ENCODE measurements at regions not wholly inside any gene's neighbourhood (a gene's known extent, or its start where the extent isn't known, plus 50 kb on each side); places are given as distances from the start of the nearest gene placed in this dataset.

DNA sequence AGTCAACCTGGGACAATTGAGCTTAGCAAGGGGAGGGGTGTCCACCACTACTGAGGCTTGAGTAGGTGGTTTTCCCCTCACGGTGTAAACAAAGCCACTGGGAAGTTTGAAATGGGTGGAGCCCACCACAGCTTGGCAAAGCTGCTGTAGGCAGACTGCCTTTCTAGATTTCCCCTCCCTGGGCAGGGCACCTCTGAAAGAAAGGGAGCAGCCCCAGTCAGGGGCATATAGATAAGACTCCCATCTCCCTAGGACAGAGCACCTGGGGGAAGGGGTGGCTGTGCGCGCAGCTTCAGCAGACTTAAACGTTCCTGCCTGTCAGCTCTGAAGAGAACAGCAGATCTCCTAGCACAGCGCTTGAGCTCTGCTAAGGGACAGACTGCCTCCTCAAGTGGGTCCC lies 758.4 kb downstream of the LTN1 start:
- Histone ChIP-seq H3K36me3 (no peaks in the 10 kb centered on the region), H3K4me3 (no peak overlapping the region), H3K27ac (no peak overlapping the region), H3K9me3 (no peaks in the 10 kb centered on the region), H3K27me3 (no peaks in the 10 kb centered on the region), H3K4me1 (peaks cover 0 to 7% (median under 1%) of the 10 kb centered on the region in 4 donors)
- TF ChIP-seq, protein P1, sequence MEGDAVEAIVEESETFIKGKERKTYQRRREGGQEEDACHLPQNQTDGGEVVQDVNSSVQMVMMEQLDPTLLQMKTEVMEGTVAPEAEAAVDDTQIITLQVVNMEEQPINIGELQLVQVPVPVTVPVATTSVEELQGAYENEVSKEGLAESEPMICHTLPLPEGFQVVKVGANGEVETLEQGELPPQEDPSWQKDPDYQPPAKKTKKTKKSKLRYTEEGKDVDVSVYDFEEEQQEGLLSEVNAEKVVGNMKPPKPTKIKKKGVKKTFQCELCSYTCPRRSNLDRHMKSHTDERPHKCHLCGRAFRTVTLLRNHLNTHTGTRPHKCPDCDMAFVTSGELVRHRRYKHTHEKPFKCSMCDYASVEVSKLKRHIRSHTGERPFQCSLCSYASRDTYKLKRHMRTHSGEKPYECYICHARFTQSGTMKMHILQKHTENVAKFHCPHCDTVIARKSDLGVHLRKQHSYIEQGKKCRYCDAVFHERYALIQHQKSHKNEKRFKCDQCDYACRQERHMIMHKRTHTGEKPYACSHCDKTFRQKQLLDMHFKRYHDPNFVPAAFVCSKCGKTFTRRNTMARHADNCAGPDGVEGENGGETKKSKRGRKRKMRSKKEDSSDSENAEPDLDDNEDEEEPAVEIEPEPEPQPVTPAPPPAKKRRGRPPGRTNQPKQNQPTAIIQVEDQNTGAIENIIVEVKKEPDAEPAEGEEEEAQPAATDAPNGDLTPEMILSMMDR (IDR thresholded peaks at IDR 0.05): no peak
- no peak for TF ChIP-seq POLR2AphosphoS5 (IDR thresholded peaks at IDR 0.05)
- no peak for TF ChIP-seq POLR2A (IDR thresholded peaks at IDR 0.05)
- no peak for TF ChIP-seq EP300 (IDR thresholded peaks at IDR 0.05; ENCODE audit: low read depth)
- in situ Hi-C loops (cut with MboI; ENCODE audit: low pct_ligation_motif_present in 1 of 4, low pct_unique_long_range_greater_than_20kb in 1 of 4, low sequenced_read_pairs in 3 of 4): no loop called here
- DNase-seq: no peak
- 82% methylated on average over 5 of the region's 5 CpGs; no CpG with 5 or more reads in 1 of the 2 donors for WGBS, 2 donors (ENCODE audit: low coverage in 1 of 2)
- intact Hi-C loops (cut with DNase I; ENCODE audit: low total_unique reads): no loop called here

GRCh38 chr21:28233536-28234220 lies 759.0 kb downstream of the LTN1 start:
- no peak for TF ChIP-seq EP300 (IDR thresholded peaks at IDR 0.05; ENCODE audit: low read depth)
- no peak for TF ChIP-seq POLR2AphosphoS5 (IDR thresholded peaks at IDR 0.05)
- TF ChIP-seq, protein P1 (IDR thresholded peaks at IDR 0.05): no peak
- no peak for TF ChIP-seq POLR2A (IDR thresholded peaks at IDR 0.05)
- H3K4me1 ChIP-seq: peaks cover 0 to under 1% (median 0%) of the 10 kb centered on the region in 4 donors
- no peak for DNase-seq
- H3K27me3 ChIP-seq: no peaks in the 10 kb centered on the region
- H3K9me3 ChIP-seq: no peaks in the 10 kb centered on the region
- H3K36me3 ChIP-seq: no peaks in the 10 kb centered on the region
- no peak overlapping the region for H3K27ac ChIP-seq
- intact Hi-C loops (cut with DNase I; ENCODE audit: low total_unique reads) (no loop called here), in situ Hi-C loops (cut with MboI; ENCODE audit: low pct_ligation_motif_present in 1 of 4, low pct_unique_long_range_greater_than_20kb in 1 of 4, low sequenced_read_pairs in 3 of 4) (no loop called here)
- H3K4me3 ChIP-seq: no peak overlapping the region
- 77 to 83% methylated on average over 7 to 9 of the region's 9 CpGs for WGBS, 2 donors (ENCODE audit: low coverage in 1 of 2)

DNA sequence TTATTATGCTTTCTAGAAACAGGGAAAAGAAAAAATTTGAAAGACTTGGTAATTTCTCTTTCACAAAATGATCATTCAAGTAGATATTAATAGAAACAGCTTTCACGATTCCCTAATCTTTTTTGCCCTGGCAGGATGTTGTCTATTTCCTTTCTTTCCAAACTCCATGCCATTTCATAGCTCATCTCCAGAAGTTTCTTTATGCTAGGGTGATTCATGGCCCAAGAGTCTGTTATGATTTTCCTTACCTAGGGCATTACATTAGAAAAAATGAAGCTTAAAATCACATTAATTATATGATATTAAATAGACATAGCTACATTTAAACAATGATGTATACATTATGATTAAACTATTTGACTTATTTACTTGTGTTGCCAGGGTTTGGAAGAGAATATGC lies 762.1 kb downstream of the LTN1 start:
- no peaks in the 10 kb centered on the region for H3K36me3 ChIP-seq
- TF ChIP-seq POLR2AphosphoS5 (IDR thresholded peaks at IDR 0.05): no peak
- TF ChIP-seq, protein P1 (IDR thresholded peaks at IDR 0.05): no peak
- no peak for TF ChIP-seq EP300 (IDR thresholded peaks at IDR 0.05; ENCODE audit: low read depth)
- TF ChIP-seq POLR2A (IDR thresholded peaks at IDR 0.05): no peak
- intact Hi-C loops (cut with DNase I; ENCODE audit: low total_unique reads) (no loop called here), in situ Hi-C loops (cut with MboI; ENCODE audit: low pct_ligation_motif_present in 1 of 4, low pct_unique_long_range_greater_than_20kb in 1 of 4, low sequenced_read_pairs in 3 of 4) (no loop called here)
- no peak overlapping the region for H3K4me3 ChIP-seq
- WGBS, 2 donors (ENCODE audit: low coverage in 1 of 2): 51 to 61% methylated on average over 1 of the region's 1 CpG
- H3K27me3 ChIP-seq: no peaks in the 10 kb centered on the region
- no peaks in the 10 kb centered on the region for H3K4me1 ChIP-seq
- DNase-seq: no peak
- H3K9me3 ChIP-seq: no peaks in the 10 kb centered on the region
- H3K27ac ChIP-seq: no peak overlapping the region

- Histone ChIP-seq H3K4me3 (no peak overlapping the region), H3K36me3 (no peaks in the 10 kb centered on the region), H3K27ac (no peak overlapping the region), H3K9me3 (no peaks in the 10 kb centered on the region), H3K27me3 (no peaks in the 10 kb centered on the region), H3K4me1 (no peaks in the 10 kb centered on the region)
- TF ChIP-seq EP300 (IDR thresholded peaks at IDR 0.05; ENCODE audit: low read depth) (no peak), POLR2A (IDR thresholded peaks at IDR 0.05) (no peak), POLR2AphosphoS5 (IDR thresholded peaks at IDR 0.05) (no peak)
- TF ChIP-seq, protein P1 (IDR thresholded peaks at IDR 0.05): no peak
- intact Hi-C loops (cut with DNase I; ENCODE audit: low total_unique reads): no loop called here
- 76 to 83% methylated on average over 4 of the region's 4 CpGs for WGBS, 2 donors (ENCODE audit: low coverage in 1 of 2)
- no peak for DNase-seq
- in situ Hi-C loops (cut with MboI; ENCODE audit: low pct_ligation_motif_present in 1 of 4, low pct_unique_long_range_greater_than_20kb in 1 of 4, low sequenced_read_pairs in 3 of 4): no loop called here
Measured at GRCh38 chr21:28229814-28230213, 762.9 kb downstream of the LTN1 start.

Measured in transverse colon (tissue), 4 donors.